Panc1 (cell line): ENCODE measurements at regions not wholly inside any gene's neighbourhood (a gene's known extent, or its start where the extent isn't known, plus 50 kb on each side); places are given as distances from the start of the nearest gene placed in this dataset.

Experiments used
- POLR2AphosphoS5 ChIP-seq: IDR thresholded peaks from 2 replicates; pipeline ENCODE4 v1.6.1; 2012; ENCODE audit warnings: mild to moderate bottlenecking, low read depth, low read length, moderate library complexity
- TF ChIP-seq, protein P1 (sequence below): fragments of 450-650 bp; IDR thresholded peaks from 2 replicates; pipeline ENCODE4 v1.5.1; 2017; ENCODE audit warnings: mild to moderate bottlenecking

DNA sequence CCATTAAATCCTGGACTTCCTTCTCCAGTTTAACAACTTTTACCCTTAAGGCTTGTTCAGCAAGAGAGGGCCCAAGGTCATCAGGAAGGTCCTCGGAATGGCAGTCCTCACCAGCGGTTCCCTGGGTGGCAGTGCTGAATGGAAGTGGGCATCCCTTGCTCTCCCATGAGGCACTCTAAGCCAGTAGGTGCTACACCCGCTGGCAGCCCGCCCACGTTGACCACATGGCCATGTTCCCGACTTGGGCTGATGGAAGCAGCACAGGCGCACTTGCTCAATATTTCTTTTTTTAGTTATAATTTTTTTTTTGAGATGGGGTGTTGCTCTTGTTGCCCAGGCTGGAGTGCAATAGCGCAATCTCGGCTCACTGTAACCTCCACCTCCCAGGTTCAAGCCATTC lies 277.9 kb downstream of the ZC4H2 start:
- TF ChIP-seq, protein P1, sequence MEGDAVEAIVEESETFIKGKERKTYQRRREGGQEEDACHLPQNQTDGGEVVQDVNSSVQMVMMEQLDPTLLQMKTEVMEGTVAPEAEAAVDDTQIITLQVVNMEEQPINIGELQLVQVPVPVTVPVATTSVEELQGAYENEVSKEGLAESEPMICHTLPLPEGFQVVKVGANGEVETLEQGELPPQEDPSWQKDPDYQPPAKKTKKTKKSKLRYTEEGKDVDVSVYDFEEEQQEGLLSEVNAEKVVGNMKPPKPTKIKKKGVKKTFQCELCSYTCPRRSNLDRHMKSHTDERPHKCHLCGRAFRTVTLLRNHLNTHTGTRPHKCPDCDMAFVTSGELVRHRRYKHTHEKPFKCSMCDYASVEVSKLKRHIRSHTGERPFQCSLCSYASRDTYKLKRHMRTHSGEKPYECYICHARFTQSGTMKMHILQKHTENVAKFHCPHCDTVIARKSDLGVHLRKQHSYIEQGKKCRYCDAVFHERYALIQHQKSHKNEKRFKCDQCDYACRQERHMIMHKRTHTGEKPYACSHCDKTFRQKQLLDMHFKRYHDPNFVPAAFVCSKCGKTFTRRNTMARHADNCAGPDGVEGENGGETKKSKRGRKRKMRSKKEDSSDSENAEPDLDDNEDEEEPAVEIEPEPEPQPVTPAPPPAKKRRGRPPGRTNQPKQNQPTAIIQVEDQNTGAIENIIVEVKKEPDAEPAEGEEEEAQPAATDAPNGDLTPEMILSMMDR: no peak
- TF ChIP-seq POLR2AphosphoS5: no peak
